ENCODE measurements at regions not wholly inside any gene's neighbourhood (a gene's known extent, or its start where the extent isn't known, plus 50 kb on each side); places are given as distances from the start of the nearest gene placed in this dataset.

- TF ChIP-seq GATA2 (IDR thresholded peaks at IDR 0.05; ENCODE audit: insufficient read depth, insufficient read length, low read depth, low read length) (no peak), FOS (IDR thresholded peaks at IDR 0.05; ENCODE audit: borderline replicate concordance, insufficient read depth, low read length) (no peak), POLR2AphosphoS5 (IDR thresholded peaks at IDR 0.05; ENCODE audit: insufficient read depth, low read depth, low read length) (no peak), EZH2 (IDR thresholded peaks at IDR 0.05; ENCODE audit: borderline replicate concordance, low read depth, low read length, severe bottlenecking) (no peak), MAX (IDR thresholded peaks at IDR 0.05; ENCODE audit: insufficient read depth, insufficient read length) (no peak), JUN (IDR thresholded peaks at IDR 0.05; ENCODE audit: borderline replicate concordance, insufficient read depth, insufficient read length, low read depth) (no peak), POLR2A (IDR thresholded peaks at IDR 0.05; ENCODE audit: low read depth, low read length) (no peak), MYC (IDR thresholded peaks at IDR 0.05; ENCODE audit: low read depth, low read length) (no peak)
- TF ChIP-seq, protein P1, sequence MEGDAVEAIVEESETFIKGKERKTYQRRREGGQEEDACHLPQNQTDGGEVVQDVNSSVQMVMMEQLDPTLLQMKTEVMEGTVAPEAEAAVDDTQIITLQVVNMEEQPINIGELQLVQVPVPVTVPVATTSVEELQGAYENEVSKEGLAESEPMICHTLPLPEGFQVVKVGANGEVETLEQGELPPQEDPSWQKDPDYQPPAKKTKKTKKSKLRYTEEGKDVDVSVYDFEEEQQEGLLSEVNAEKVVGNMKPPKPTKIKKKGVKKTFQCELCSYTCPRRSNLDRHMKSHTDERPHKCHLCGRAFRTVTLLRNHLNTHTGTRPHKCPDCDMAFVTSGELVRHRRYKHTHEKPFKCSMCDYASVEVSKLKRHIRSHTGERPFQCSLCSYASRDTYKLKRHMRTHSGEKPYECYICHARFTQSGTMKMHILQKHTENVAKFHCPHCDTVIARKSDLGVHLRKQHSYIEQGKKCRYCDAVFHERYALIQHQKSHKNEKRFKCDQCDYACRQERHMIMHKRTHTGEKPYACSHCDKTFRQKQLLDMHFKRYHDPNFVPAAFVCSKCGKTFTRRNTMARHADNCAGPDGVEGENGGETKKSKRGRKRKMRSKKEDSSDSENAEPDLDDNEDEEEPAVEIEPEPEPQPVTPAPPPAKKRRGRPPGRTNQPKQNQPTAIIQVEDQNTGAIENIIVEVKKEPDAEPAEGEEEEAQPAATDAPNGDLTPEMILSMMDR (IDR thresholded peaks at IDR 0.05; ENCODE audit: extremely low read depth in 1 of 2, insufficient read depth in 1 of 2, low read depth in 1 of 2, low read length in 2 of 2): no peak
- H3K4me1 ChIP-seq (ENCODE audit: control insufficient read depth, extremely low read depth, insufficient read depth, low read length): no peaks in the 10 kb centered on the region
- FAIRE-seq (no peak), DNase-seq (ENCODE audit: low read depth, low spot score) (no peak)
- no peaks in the 10 kb centered on the region for H3K9me3 ChIP-seq (replicated peaks; ENCODE audit: control insufficient read depth, insufficient read depth, low read length)
- H4K20me1 ChIP-seq (replicated peaks; ENCODE audit: control insufficient read depth, extremely low read depth, insufficient read depth, low read length): no peaks in the 10 kb centered on the region
- dilution Hi-C loops (cut with MboI; ENCODE audit: extremely low pct_ligation_motif_present, low sequenced_read_pairs) (no loop called here), intact Hi-C loops (cut with micrococcal nuclease) (no loop called here)
- H3K4me3 ChIP-seq (replicated peaks in 1 of 3; ENCODE audit: insufficient read depth in 1 of 3, low read depth in 1 of 3, low read length in 3 of 3): no peak overlapping the region
- no peak overlapping the region for H3K27ac ChIP-seq (ENCODE audit: insufficient read depth, low read depth, low read length)
- CTCF ChIA-PET: interaction anchor here (0.5 kb wide), 1 partner anchor 47 kb away, joined by 3 read pairs; no protein-coding TSS in a partner anchor
- no peak overlapping the region for H3K9ac ChIP-seq (replicated peaks; ENCODE audit: extremely low read depth, insufficient read depth, low read length)
- no peaks in the 10 kb centered on the region for H3K36me3 ChIP-seq (ENCODE audit: control insufficient read depth in 2 of 2, extremely low read depth in 1 of 2, insufficient read depth in 2 of 2, low read length in 2 of 2)
- POLR2A ChIA-PET: no interaction called here
- H3K27me3 ChIP-seq (ENCODE audit: control insufficient read depth in 2 of 2, insufficient read depth in 2 of 2, low read length in 2 of 2): peaks cover 15% of the 10 kb centered on the region in 2 experiments
- no peak overlapping the region for H3K4me2 ChIP-seq (ENCODE audit: insufficient read depth, low read length)
- no peak overlapping the region for H2AFZ ChIP-seq (ENCODE audit: low read depth, low read length)
- BruUV-seq (replicated peaks): no TSS peak
- H3K9me1 ChIP-seq (replicated peaks; ENCODE audit: control insufficient read depth, extremely low read depth, insufficient read depth, low read length): no peaks in the 10 kb centered on the region
- no peaks in the 10 kb centered on the region for H3K79me2 ChIP-seq (ENCODE audit: control insufficient read depth, insufficient read depth, low read length)
Observed at GRCh38 chr1:38474738-38475623, 384.6 kb downstream of the RRAGC start.
